Left lung (tissue), 4 donors: ENCODE measurements at regions not wholly inside any gene's neighbourhood (a gene's known extent, or its start where the extent isn't known, plus 50 kb on each side); places are given as distances from the start of the nearest gene placed in this dataset.

Source experiments
- ATAC-seq: fragments of 200-7000 bp; cut with Tn5 transposase; one replicate; pipeline ENCODE4 v1.9.1; 2020; ENCODE audit warnings: moderate library complexity
- DNase-seq, 4 donors: peaks; one replicate each; pipeline ENCODE4 v3.0.0-alpha.2; 2013 to 2020
- H3K27ac ChIP-seq, 2 donors: fragments of 200-600 bp; sonication (generic) in 1 of 2; one replicate each; pipeline versions ENCODE4 v1.5.0 to v1.8.0; 2020 to 2021
- H3K27me3 ChIP-seq, 2 donors: fragments of 200-600 bp; sonication (generic) in 1 of 2; one replicate each; pipeline versions ENCODE4 v1.5.0 to v1.8.0; 2020 to 2021
- H3K36me3 ChIP-seq, 2 donors: fragments of 200-600 bp; sonication (generic) in 1 of 2; one replicate each; pipeline versions ENCODE4 v1.5.0 to v1.8.0; 2020 to 2021
- H3K4me1 ChIP-seq, 2 donors: fragments of 200-600 bp; one replicate each; pipeline ENCODE4 v1.8.0; 2021
- H3K4me3 ChIP-seq, 2 donors: fragments of 200-600 bp; sonication (generic) in 1 of 2; one replicate each; pipeline versions ENCODE4 v1.5.0 to v1.8.0; 2020 to 2021; ENCODE audit warnings: mild to moderate bottlenecking in 1 of 2
- H3K9me3 ChIP-seq, 2 donors: fragments of 200-600 bp; sonication (generic) in 1 of 2; one replicate each; pipeline versions ENCODE4 v1.5.0 to v1.8.0; 2020 to 2021
- CTCF ChIP-seq, 2 donors: fragments of 200-600 bp; sonication (generic) in 1 of 2; IDR thresholded peaks; one replicate each; pipeline versions ENCODE4 v1.5.0 to v1.8.0; 2021; ENCODE audit warnings: antibody characterized with exemption in 2 of 2
- intact Hi-C, 2 donors: fragments of 100-400 bp; cut with DNase I; formaldehyde crosslinking; loops; one replicate each; pipeline versions ENCODE4 v1.11.2 to v1.14.2; 2022
- donor health status: DM: no; HTN: yes; CAD: no.
- donor health status: DM: no; HTN: no; CAD: no.

- H3K9me3 ChIP-seq = no peaks in the 10 kb centered on the region
- H3K4me3 ChIP-seq = no peak overlapping the region
- no peak for TF ChIP-seq CTCF (IDR thresholded peaks at IDR 0.05)
- no peak overlapping the region for H3K27ac ChIP-seq
- no peak for ATAC-seq
- intact Hi-C loops = no loop called here
- H3K27me3 ChIP-seq = peaks cover 0 to 4% of the 10 kb centered on the region in 2 donors
- no peaks in the 10 kb centered on the region for H3K4me1 ChIP-seq
- DNase-seq = no peak
- no peaks in the 10 kb centered on the region for H3K36me3 ChIP-seq
Observed at GRCh38 chr2:12951657-12951973, 234.9 kb downstream of the TRIB2 start.

GRCh38 chr2:12953596-12953995, 236.9 kb downstream of the TRIB2 start:
- peaks cover 0 to 4% of the 10 kb centered on the region in 2 donors for H3K27me3 ChIP-seq
- H3K4me3 ChIP-seq = no peak overlapping the region
- no peaks in the 10 kb centered on the region for H3K36me3 ChIP-seq
- no peaks in the 10 kb centered on the region for H3K4me1 ChIP-seq
- DNase-seq = no peak
- intact Hi-C loops = no loop called here
- no peak overlapping the region for H3K27ac ChIP-seq
- H3K9me3 ChIP-seq = no peaks in the 10 kb centered on the region
- ATAC-seq = no peak
- no peak for TF ChIP-seq CTCF (IDR thresholded peaks at IDR 0.05)

GRCh38 chr2:12955864-12956263, 239.1 kb downstream of the TRIB2 start:
- no peak for TF ChIP-seq CTCF (IDR thresholded peaks at IDR 0.05)
- intact Hi-C loops = no loop called here

GRCh38 chr2:12957251-12957650, 240.5 kb downstream of the TRIB2 start:
- ATAC-seq (no peak), DNase-seq (no peak)
- no peak overlapping the region for H3K4me3 ChIP-seq
- H3K27me3 ChIP-seq = no peaks in the 10 kb centered on the region
- H3K36me3 ChIP-seq = no peaks in the 10 kb centered on the region
- H3K9me3 ChIP-seq = no peaks in the 10 kb centered on the region
- no peak for TF ChIP-seq CTCF (IDR thresholded peaks at IDR 0.05)
- intact Hi-C loops = no loop called here
- no peaks in the 10 kb centered on the region for H3K4me1 ChIP-seq
- H3K27ac ChIP-seq = no peak overlapping the region

More at GRCh38 chr2:12955864-12956263, 239.1 kb downstream of the TRIB2 start:
- Histone ChIP-seq H3K27me3 (peaks cover 0 to 4% of the 10 kb centered on the region in 2 donors), H3K4me1 (no peaks in the 10 kb centered on the region), H3K27ac (no peak overlapping the region), H3K4me3 (no peak overlapping the region), H3K36me3 (no peaks in the 10 kb centered on the region), H3K9me3 (no peaks in the 10 kb centered on the region)
- DNase-seq (no peak), ATAC-seq (no peak)

GRCh38 chr2:12959935-12960334, 243.2 kb downstream of the TRIB2 start:
- H3K9me3 ChIP-seq = no peaks in the 10 kb centered on the region
- H3K4me1 ChIP-seq = peaks cover 0 to 4% of the 10 kb centered on the region in 2 donors
- intact Hi-C loops = no loop called here
- ATAC-seq (no peak), DNase-seq (no peak)
- no peak overlapping the region for H3K27ac ChIP-seq
- H3K27me3 ChIP-seq = no peaks in the 10 kb centered on the region
- H3K36me3 ChIP-seq = no peaks in the 10 kb centered on the region
- H3K4me3 ChIP-seq = no peak overlapping the region
- TF ChIP-seq CTCF (IDR thresholded peaks at IDR 0.05) = no peak
